Omental fat pad (tissue), 3 donors: ENCODE measurements at regions not wholly inside any gene's neighbourhood (a gene's known extent, or its start where the extent isn't known, plus 50 kb on each side); places are given as distances from the start of the nearest gene placed in this dataset.
"Not testable (repeated sequence)": the region's sequence is repeated elsewhere in the genome, so short reads cannot be mapped to it uniquely, and the experiment has no call there.

Source experiments
- ATAC-seq: fragments of 150-250 bp; one replicate; pipeline ENCODE4 v1.9.1; 2016; ENCODE audit warnings: mild to moderate bottlenecking, moderate library complexity; ENCODE audit not compliant: low FRiP score
- DNase-seq: peaks from one replicate; pipeline ENCODE4 v3.0.0-alpha.2; 2019; ENCODE audit warnings: low spot score
- CTCF ChIP-seq, 3 donors: fragments of 450-650 bp; IDR thresholded peaks; one replicate each; pipeline ENCODE4 v1.5.1; 2016 to 2017; ENCODE audit warnings: antibody characterized with exemption in 3 of 3, mild to moderate bottlenecking in 3 of 3, moderate library complexity in 2 of 3

DNA sequence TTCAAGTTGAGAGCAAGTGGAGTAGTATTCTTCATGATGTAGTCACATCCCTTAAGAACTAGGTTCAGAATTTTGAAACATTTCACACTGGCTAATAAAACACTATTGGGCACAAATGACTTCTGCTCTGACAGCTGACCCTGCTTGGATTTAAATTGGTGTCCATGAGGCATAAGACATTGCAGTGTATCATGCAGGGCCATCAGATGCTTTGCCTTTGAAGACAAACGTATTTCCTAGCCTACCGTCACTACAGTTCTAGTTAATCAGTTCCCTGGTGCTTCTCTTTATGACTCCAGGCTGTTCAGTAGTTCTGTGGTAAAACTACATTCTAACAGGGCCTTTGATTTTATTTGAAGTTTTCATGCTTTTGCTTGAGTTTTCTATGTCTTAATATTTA is 168.5 kb upstream of the ZNF804B start:
- DNase-seq = no peak
- ATAC-seq = no peak
- no peak for TF ChIP-seq CTCF (IDR thresholded peaks at IDR 0.05)

GRCh38 chr7:88589927-88590326 is 169.6 kb upstream of the ZNF804B start:
- no peak for TF ChIP-seq CTCF (IDR thresholded peaks at IDR 0.05)
- no peak for DNase-seq
- no peak for ATAC-seq

DNA sequence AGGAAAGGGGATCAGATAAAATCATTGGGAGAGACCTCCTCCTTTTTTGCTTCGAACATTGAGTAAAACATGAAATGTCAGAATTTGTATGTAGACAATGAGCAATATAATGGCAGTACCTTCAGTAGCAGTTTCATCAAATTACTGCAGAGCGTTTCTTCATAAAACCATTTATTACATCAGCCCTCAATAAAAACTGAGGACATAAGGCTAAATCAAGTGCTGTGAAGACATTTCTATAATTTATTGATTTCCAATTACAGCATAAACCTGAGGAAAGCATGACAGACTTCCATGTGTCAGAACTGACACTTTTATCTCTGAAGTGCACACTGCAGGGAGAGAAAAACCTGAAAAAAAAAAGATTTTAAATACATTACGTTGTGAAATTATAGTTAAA is 172.6 kb upstream of the ZNF804B start:
- DNase-seq (no peak), ATAC-seq (no peak)
- no peak for TF ChIP-seq CTCF (IDR thresholded peaks at IDR 0.05)

- TF ChIP-seq CTCF (IDR thresholded peaks at IDR 0.05) = no peak
- no peak for DNase-seq
- no peak for ATAC-seq
These were observed 173.3 kb upstream of the ZNF804B start for GRCh38 chr7:88586219-88586618.

DNA sequence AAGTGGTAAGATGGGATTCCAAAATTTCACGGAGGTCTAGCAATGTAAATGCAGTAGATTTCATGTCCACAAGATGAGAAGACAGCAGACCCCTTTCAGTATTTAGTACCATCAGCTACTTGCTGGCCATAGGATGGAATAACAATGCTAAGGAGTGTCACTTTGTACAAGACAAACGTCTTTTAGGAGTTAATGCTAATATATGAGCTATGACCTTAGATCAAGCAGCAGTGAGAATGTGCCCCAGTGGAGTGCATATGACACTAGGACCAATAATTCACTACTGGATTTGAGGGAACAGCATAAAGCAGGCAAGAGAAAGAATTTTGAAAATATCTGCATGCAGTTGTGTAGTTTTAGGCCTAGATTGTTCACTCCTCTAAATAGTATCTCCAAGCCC is 182.8 kb upstream of the ZNF804B start:
- DNase-seq (no peak), ATAC-seq (no peak)
- TF ChIP-seq CTCF (IDR thresholded peaks at IDR 0.05) = no peak

GRCh38 chr7:88566162-88566729 is 193.3 kb upstream of the ZNF804B start:
- DNase-seq (no peak), ATAC-seq (no peak)
- TF ChIP-seq CTCF (IDR thresholded peaks at IDR 0.05) = no peak

DNA sequence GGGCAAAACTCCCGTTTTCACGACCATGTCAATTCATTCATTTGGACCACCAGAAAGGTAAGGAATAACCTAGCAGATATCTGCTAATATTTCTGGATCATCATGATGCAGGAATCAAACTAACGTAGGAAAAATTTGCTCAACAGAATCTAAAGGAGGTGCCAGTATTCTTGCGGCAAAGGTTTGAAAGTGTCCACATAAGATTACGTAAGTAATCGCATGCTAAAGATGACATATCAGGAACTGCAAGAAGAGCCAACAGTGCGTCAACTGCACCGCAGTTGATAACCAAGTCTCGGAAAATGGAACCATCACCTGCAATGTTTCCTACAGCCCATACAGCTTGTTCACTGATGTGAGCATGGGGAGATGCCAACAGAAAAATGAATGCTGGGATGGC is 194.1 kb upstream of the ZNF804B start:
- DNase-seq = no peak
- no peak for ATAC-seq
- no peak for TF ChIP-seq CTCF (IDR thresholded peaks at IDR 0.05)

GRCh38 chr7:88556441-88556840 is 203.1 kb upstream of the ZNF804B start:
- DNase-seq, ATAC-seq: not testable (repeated sequence)

GRCh38 chr7:88554847-88555246 is 204.7 kb upstream of the ZNF804B start:
- ATAC-seq, DNase-seq: not testable (repeated sequence)
